ENCODE measurements at regions not wholly inside any gene's neighbourhood (a gene's known extent, or its start where the extent isn't known, plus 50 kb on each side); places are given as distances from the start of the nearest gene placed in this dataset.

GRCh38 chr6:93164781-93165180, 254.6 kb downstream of the EPHA7 start:
- TF ChIP-seq, protein P1, sequence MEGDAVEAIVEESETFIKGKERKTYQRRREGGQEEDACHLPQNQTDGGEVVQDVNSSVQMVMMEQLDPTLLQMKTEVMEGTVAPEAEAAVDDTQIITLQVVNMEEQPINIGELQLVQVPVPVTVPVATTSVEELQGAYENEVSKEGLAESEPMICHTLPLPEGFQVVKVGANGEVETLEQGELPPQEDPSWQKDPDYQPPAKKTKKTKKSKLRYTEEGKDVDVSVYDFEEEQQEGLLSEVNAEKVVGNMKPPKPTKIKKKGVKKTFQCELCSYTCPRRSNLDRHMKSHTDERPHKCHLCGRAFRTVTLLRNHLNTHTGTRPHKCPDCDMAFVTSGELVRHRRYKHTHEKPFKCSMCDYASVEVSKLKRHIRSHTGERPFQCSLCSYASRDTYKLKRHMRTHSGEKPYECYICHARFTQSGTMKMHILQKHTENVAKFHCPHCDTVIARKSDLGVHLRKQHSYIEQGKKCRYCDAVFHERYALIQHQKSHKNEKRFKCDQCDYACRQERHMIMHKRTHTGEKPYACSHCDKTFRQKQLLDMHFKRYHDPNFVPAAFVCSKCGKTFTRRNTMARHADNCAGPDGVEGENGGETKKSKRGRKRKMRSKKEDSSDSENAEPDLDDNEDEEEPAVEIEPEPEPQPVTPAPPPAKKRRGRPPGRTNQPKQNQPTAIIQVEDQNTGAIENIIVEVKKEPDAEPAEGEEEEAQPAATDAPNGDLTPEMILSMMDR (IDR thresholded peaks at IDR 0.05; ENCODE audit: poor library complexity, severe bottlenecking), result no peak
- TF ChIP-seq, protein P2, sequence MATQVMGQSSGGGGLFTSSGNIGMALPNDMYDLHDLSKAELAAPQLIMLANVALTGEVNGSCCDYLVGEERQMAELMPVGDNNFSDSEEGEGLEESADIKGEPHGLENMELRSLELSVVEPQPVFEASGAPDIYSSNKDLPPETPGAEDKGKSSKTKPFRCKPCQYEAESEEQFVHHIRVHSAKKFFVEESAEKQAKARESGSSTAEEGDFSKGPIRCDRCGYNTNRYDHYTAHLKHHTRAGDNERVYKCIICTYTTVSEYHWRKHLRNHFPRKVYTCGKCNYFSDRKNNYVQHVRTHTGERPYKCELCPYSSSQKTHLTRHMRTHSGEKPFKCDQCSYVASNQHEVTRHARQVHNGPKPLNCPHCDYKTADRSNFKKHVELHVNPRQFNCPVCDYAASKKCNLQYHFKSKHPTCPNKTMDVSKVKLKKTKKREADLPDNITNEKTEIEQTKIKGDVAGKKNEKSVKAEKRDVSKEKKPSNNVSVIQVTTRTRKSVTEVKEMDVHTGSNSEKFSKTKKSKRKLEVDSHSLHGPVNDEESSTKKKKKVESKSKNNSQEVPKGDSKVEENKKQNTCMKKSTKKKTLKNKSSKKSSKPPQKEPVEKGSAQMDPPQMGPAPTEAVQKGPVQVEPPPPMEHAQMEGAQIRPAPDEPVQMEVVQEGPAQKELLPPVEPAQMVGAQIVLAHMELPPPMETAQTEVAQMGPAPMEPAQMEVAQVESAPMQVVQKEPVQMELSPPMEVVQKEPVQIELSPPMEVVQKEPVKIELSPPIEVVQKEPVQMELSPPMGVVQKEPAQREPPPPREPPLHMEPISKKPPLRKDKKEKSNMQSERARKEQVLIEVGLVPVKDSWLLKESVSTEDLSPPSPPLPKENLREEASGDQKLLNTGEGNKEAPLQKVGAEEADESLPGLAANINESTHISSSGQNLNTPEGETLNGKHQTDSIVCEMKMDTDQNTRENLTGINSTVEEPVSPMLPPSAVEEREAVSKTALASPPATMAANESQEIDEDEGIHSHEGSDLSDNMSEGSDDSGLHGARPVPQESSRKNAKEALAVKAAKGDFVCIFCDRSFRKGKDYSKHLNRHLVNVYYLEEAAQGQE (IDR thresholded peaks at IDR 0.05; ENCODE audit: borderline replicate concordance), result no peak
- no peak for TF ChIP-seq EZH2 (IDR thresholded peaks at IDR 0.05; ENCODE audit: borderline replicate concordance, insufficient read depth, low read length, poor library complexity, severe bottlenecking)
- no peak for TF ChIP-seq EP300 (conservative IDR thresholded peaks at IDR 0.05; ENCODE audit: poor library complexity, severe bottlenecking)
